HG03354 (cell line): ENCODE measurements at regions not wholly inside any gene's neighbourhood (a gene's known extent, or its start where the extent isn't known, plus 50 kb on each side); places are given as distances from the start of the nearest gene placed in this dataset.
"Not testable (repeated sequence)": the region's sequence is repeated elsewhere in the genome, so short reads cannot be mapped to it uniquely, and the experiment has no call there.

Experiments used
- ATAC-seq: cut with Tn5 transposase; IDR thresholded peaks from one replicate; pipeline ENCODE4 v1.9.1; 2021; ENCODE audit warnings: mild to moderate bottlenecking; ENCODE audit not compliant: unreplicated experiment, poor library complexity, severe bottlenecking

GRCh38 chr4:116577321-116577720 lies 508.1 kb downstream of the TRAM1L1 start:
- no peak for ATAC-seq

GRCh38 chr4:116573540-116573939 lies 511.8 kb downstream of the TRAM1L1 start:
- ATAC-seq: no peak

GRCh38 chr4:116561768-116562167 lies 523.6 kb downstream of the TRAM1L1 start:
- ATAC-seq: no peak

- no peak for ATAC-seq
These were observed 533.6 kb downstream of the TRAM1L1 start for GRCh38 chr4:116551806-116552205.

- no peak for ATAC-seq
These were observed 537.7 kb downstream of the TRAM1L1 start for GRCh38 chr4:116547632-116548031.

- ATAC-seq: no peak
These were observed 538.6 kb downstream of the TRAM1L1 start for GRCh38 chr4:116546759-116547158.

GRCh38 chr4:116544946-116545345 lies 540.4 kb downstream of the TRAM1L1 start:
- no peak for ATAC-seq

- ATAC-seq: no peak
These were observed 545.6 kb downstream of the TRAM1L1 start for GRCh38 chr4:116539744-116540143.

- no peak for ATAC-seq
These were observed 547.5 kb downstream of the TRAM1L1 start for GRCh38 chr4:116537828-116538227.

- not testable (repeated sequence) for ATAC-seq
These were observed 549.4 kb downstream of the TRAM1L1 start for GRCh38 chr4:116536024-116536423.

GRCh38 chr4:116531870-116532269 lies 553.5 kb downstream of the TRAM1L1 start:
- ATAC-seq: peak; percentile 59

GRCh38 chr4:116531026-116531425 lies 554.4 kb downstream of the TRAM1L1 start:
- ATAC-seq: no peak

GRCh38 chr4:116530048-116530447 lies 555.3 kb downstream of the TRAM1L1 start:
- ATAC-seq: no peak

GRCh38 chr4:116529129-116529528 lies 556.2 kb downstream of the TRAM1L1 start:
- ATAC-seq: no peak

GRCh38 chr4:116522922-116523321 lies 562.5 kb downstream of the TRAM1L1 start:
- no peak for ATAC-seq

GRCh38 chr4:116520886-116521285 lies 564.5 kb downstream of the TRAM1L1 start:
- no peak for ATAC-seq

- no peak for ATAC-seq
These were observed 568.7 kb downstream of the TRAM1L1 start for GRCh38 chr4:116516711-116517110.

- ATAC-seq: no peak
These were observed 569.4 kb downstream of the TRAM1L1 start for GRCh38 chr4:116515959-116516358.

GRCh38 chr4:116512552-116512951 lies 572.8 kb downstream of the TRAM1L1 start:
- no peak for ATAC-seq

GRCh38 chr4:116501954-116502353 lies 583.4 kb downstream of the TRAM1L1 start:
- no peak for ATAC-seq

- no peak for ATAC-seq
These were observed 585.2 kb downstream of the TRAM1L1 start for GRCh38 chr4:116500225-116500624.

GRCh38 chr4:116489739-116490138 lies 595.6 kb downstream of the TRAM1L1 start:
- no peak for ATAC-seq
